ENCODE measurements at regions not wholly inside any gene's neighbourhood (a gene's known extent, or its start where the extent isn't known, plus 50 kb on each side); places are given as distances from the start of the nearest gene placed in this dataset.
"Not testable (repeated sequence)": the region's sequence is repeated elsewhere in the genome, so short reads cannot be mapped to it uniquely, and the experiment has no call there.

DNA sequence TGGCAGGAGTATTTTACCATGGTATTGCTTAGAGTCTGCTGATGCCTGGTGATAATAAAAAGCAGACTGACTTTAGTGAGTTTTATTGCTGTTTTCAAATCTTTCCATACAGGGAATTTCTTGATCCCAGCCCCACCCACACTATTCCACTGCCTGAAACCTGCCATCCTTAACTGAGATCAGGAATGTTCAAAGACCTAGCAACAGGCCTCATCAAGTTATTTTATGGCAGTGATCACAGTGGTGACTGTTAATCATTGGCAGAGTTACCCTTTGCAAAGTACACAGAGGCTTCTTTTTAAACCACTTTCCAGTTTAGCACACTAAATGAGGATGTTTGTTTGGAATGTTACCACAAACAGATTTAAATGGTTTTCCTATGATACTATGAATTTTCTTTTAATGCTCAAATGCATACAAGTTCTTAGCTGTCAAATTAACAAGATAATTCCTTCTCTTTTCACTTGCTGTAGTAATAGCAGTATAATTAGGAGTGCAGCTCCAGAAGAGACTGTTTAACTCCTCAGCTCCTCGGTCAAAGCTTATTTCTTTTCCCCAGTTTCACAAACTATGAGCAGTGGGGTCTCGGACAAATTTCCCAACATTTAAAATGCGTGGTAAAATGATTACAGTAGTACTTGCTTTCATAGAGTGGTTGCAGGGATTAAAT, 69.9 kb upstream of the USP25 start:
- Histone ChIP-seq H3K9me3 (ENCODE audit: control insufficient read depth in 2 of 2, low read length in 2 of 2) (no peaks in the 10 kb centered on the region), H3K4me1 (ENCODE audit: control insufficient read depth, insufficient read depth, low read length, poor library complexity, severe bottlenecking) (no peaks in the 10 kb centered on the region), H3K27ac (ENCODE audit: insufficient read depth, low read length, poor library complexity, severe bottlenecking) (no peak overlapping the region), H3K27me3 (ENCODE audit: control insufficient read depth, insufficient read depth, low read length) (no peaks in the 10 kb centered on the region), H3K4me3 (ENCODE audit: low read depth, low read length) (no peak overlapping the region), H3K36me3 (ENCODE audit: control insufficient read depth, insufficient read depth, low read length) (no peaks in the 10 kb centered on the region)
- H3K4me3 Mint-ChIP-seq: no peak overlapping the region
- ATAC-seq (ENCODE audit: low read depth in 2 of 2): no peak
- H3K27ac Mint-ChIP-seq: no peak overlapping the region
- no peak for DNase-seq
- H3K4me1 Mint-ChIP-seq: no peaks in the 10 kb centered on the region
- no peaks in the 10 kb centered on the region for H3K36me3 Mint-ChIP-seq
- H3K9me3 Mint-ChIP-seq: peaks cover 0 to 2% (median 0%) of the 10 kb centered on the region in 7 donors
- H3K27me3 Mint-ChIP-seq: peaks cover 16% of the 10 kb centered on the region

DNA sequence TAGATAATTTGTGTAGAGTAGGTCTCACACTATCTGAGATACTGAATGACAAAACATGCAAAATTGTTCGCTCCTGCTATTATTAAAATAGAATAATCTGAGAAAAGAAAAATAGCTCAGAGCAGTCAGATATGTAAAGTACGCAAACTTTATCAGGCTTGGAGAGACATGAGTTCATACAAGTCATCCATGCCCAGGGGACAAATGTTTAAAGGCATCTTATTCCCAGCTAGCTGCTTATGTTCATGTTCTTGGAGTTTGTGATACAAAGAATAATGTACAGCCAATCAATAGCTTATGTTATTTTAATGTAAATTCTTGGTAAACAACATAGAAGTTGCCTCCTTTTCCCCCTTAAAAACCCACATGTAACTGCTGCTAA, 69.4 kb upstream of the USP25 start:
- ATAC-seq (ENCODE audit: low read depth in 2 of 2): no peak
- no peak overlapping the region for H3K27ac Mint-ChIP-seq
- H3K36me3 ChIP-seq (ENCODE audit: control insufficient read depth, insufficient read depth, low read length): no peaks in the 10 kb centered on the region

DNA sequence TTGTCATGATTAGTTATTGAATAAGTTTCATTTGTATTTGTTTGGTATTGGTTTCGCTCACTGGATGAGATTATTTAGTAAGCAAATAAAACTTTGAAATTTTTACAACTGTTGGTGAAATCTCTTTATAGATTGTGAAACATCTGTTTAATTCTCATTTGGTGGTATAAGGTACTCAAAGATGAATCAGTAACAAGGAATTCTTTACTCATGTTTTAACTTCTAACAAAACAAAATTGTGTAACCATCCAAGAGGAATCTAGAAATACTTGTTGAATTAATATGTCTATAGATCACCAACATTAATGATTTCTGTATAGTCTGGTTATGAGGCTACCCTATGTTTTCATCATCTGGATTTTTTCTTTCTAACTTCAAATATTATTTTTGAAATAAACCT, 62.8 kb upstream of the USP25 start:
- peaks cover 6% of the 10 kb centered on the region for H3K27me3 Mint-ChIP-seq
- no peaks in the 10 kb centered on the region for H3K36me3 ChIP-seq (ENCODE audit: control insufficient read depth, insufficient read depth, low read length)
- no peak for ATAC-seq (ENCODE audit: low read depth in 2 of 2)
- H3K27ac ChIP-seq (ENCODE audit: insufficient read depth, low read length, poor library complexity, severe bottlenecking): no peak overlapping the region
- peaks cover 0 to 1% (median 0%) of the 10 kb centered on the region in 7 donors for H3K9me3 Mint-ChIP-seq
- no peak overlapping the region for H3K27ac Mint-ChIP-seq
- H3K36me3 Mint-ChIP-seq: no peaks in the 10 kb centered on the region
- no peaks in the 10 kb centered on the region for H3K4me1 ChIP-seq (ENCODE audit: control insufficient read depth, insufficient read depth, low read length, poor library complexity, severe bottlenecking)
- H3K27me3 ChIP-seq (ENCODE audit: control insufficient read depth, insufficient read depth, low read length): no peaks in the 10 kb centered on the region
- no peaks in the 10 kb centered on the region for H3K9me3 ChIP-seq (ENCODE audit: control insufficient read depth in 2 of 2, low read length in 2 of 2)
- no peak overlapping the region for H3K4me3 ChIP-seq (ENCODE audit: low read depth, low read length)
- no peaks in the 10 kb centered on the region for H3K4me1 Mint-ChIP-seq
- DNase-seq: no peak
- H3K4me3 Mint-ChIP-seq: no peak overlapping the region

More for the DNA sequence above, 69.4 kb upstream of the USP25 start:
- Histone ChIP-seq H3K4me3 (ENCODE audit: low read depth, low read length) (no peak overlapping the region), H3K9me3 (ENCODE audit: control insufficient read depth in 2 of 2, low read length in 2 of 2) (no peaks in the 10 kb centered on the region), H3K27me3 (ENCODE audit: control insufficient read depth, insufficient read depth, low read length) (no peaks in the 10 kb centered on the region), H3K27ac (ENCODE audit: insufficient read depth, low read length, poor library complexity, severe bottlenecking) (no peak overlapping the region), H3K4me1 (ENCODE audit: control insufficient read depth, insufficient read depth, low read length, poor library complexity, severe bottlenecking) (no peaks in the 10 kb centered on the region)
- DNase-seq: no peak
- H3K27me3 Mint-ChIP-seq: peaks cover 16% of the 10 kb centered on the region
- no peak overlapping the region for H3K4me3 Mint-ChIP-seq
- no peaks in the 10 kb centered on the region for H3K4me1 Mint-ChIP-seq
- no peaks in the 10 kb centered on the region for H3K36me3 Mint-ChIP-seq
- peaks cover 0 to 2% (median 0%) of the 10 kb centered on the region in 7 donors for H3K9me3 Mint-ChIP-seq

DNA sequence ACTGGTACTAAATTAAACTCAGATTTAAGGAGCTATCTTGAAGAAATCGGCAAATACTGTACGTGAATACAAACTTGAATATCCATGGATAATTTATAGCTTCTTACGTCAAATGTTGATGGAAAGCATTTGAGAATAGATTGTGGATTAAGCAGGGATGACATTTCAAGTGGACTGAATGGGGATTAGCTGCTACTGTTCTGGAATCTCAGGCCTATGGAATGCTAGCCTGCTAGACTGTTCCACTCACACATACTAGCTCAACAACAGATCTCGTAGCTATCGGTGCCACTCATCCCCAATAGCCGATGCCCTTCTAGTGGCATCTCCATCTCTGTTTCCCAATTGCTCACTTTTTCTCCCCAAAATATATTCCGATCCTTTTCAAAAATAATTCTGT, 62.0 kb upstream of the USP25 start:
- Histone ChIP-seq H3K27me3 (ENCODE audit: control insufficient read depth, insufficient read depth, low read length) (no peaks in the 10 kb centered on the region), H3K27ac (ENCODE audit: insufficient read depth, low read length, poor library complexity, severe bottlenecking) (no peak overlapping the region), H3K4me1 (ENCODE audit: control insufficient read depth, insufficient read depth, low read length, poor library complexity, severe bottlenecking) (no peaks in the 10 kb centered on the region), H3K4me3 (ENCODE audit: low read depth, low read length) (no peak overlapping the region), H3K36me3 (ENCODE audit: control insufficient read depth, insufficient read depth, low read length) (no peaks in the 10 kb centered on the region), H3K9me3 (ENCODE audit: control insufficient read depth in 2 of 2, low read length in 2 of 2) (no peaks in the 10 kb centered on the region)
- ATAC-seq (ENCODE audit: low read depth in 2 of 2) (no peak), DNase-seq (no peak)
- Mint-ChIP-seq H3K4me3 (no peak overlapping the region), H3K36me3 (no peaks in the 10 kb centered on the region), H3K27me3 (peaks cover 6% of the 10 kb centered on the region), H3K4me1 (no peaks in the 10 kb centered on the region), H3K9me3 (peaks cover 0 to 1% (median 0%) of the 10 kb centered on the region in 7 donors), H3K27ac (no peak overlapping the region)

DNA sequence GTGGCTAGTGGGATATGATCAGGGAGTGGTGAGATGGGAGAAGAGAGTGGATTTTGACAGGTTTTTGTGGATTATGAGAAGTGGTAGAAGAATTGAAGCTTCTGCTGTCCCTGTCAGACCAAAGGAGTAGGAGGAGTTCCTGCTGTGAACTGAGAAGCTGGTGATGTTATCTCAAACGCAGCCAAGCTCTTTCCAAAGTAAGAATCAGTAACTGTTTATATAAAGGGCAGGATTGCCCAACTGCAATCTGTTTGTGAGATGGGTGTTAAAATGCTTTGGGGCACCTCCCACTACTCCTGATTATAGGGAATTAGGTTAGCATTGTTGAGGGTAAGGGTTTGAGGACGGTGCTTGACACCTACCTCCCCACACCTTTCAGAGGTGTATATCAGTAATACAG, 60.5 kb upstream of the USP25 start:
- ATAC-seq (ENCODE audit: low read depth in 2 of 2) (no peak), DNase-seq (no peak)
- Mint-ChIP-seq H3K27ac (no peak overlapping the region), H3K27me3 (peaks cover 6% of the 10 kb centered on the region), H3K4me1 (no peaks in the 10 kb centered on the region), H3K4me3 (no peak overlapping the region), H3K36me3 (no peaks in the 10 kb centered on the region), H3K9me3 (no peaks in the 10 kb centered on the region)
- no peaks in the 10 kb centered on the region for H3K4me1 ChIP-seq (ENCODE audit: control insufficient read depth, insufficient read depth, low read length, poor library complexity, severe bottlenecking)
- H3K27ac ChIP-seq (ENCODE audit: insufficient read depth, low read length, poor library complexity, severe bottlenecking): no peak overlapping the region
- H3K9me3 ChIP-seq (ENCODE audit: control insufficient read depth in 2 of 2, low read length in 2 of 2): no peaks in the 10 kb centered on the region
- no peaks in the 10 kb centered on the region for H3K36me3 ChIP-seq (ENCODE audit: control insufficient read depth, insufficient read depth, low read length)
- no peaks in the 10 kb centered on the region for H3K27me3 ChIP-seq (ENCODE audit: control insufficient read depth, insufficient read depth, low read length)
- no peak overlapping the region for H3K4me3 ChIP-seq (ENCODE audit: low read depth, low read length)

DNA sequence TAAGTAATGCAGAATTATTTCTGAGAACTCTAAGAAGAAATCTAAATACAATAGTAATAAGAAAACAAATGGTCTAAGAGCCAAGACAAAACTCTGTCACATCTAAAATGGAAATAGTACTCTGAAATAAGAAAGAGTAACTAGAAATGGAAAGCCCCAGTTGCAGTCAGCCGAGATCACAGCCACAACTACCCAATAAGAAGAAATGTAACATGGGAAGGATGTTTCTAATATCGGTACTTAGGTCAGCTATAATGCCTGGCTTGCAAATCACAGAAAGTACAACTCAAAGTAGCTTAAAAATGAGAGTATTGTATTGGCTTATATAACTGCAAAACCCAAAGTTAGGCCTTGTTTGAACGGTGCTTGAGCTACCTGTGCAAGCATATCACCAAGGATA, 58.6 kb upstream of the USP25 start:
- no peak for ATAC-seq (ENCODE audit: low read depth in 2 of 2)
- peaks cover 6% of the 10 kb centered on the region for H3K27me3 Mint-ChIP-seq
- Histone ChIP-seq H3K4me3 (ENCODE audit: low read depth, low read length) (no peak overlapping the region), H3K4me1 (ENCODE audit: control insufficient read depth, insufficient read depth, low read length, poor library complexity, severe bottlenecking) (no peaks in the 10 kb centered on the region), H3K27ac (ENCODE audit: insufficient read depth, low read length, poor library complexity, severe bottlenecking) (no peak overlapping the region), H3K27me3 (ENCODE audit: control insufficient read depth, insufficient read depth, low read length) (no peaks in the 10 kb centered on the region), H3K36me3 (ENCODE audit: control insufficient read depth, insufficient read depth, low read length) (no peaks in the 10 kb centered on the region), H3K9me3 (ENCODE audit: control insufficient read depth in 2 of 2, low read length in 2 of 2) (no peaks in the 10 kb centered on the region)
- no peaks in the 10 kb centered on the region for H3K4me1 Mint-ChIP-seq
- DNase-seq: no peak
- H3K4me3 Mint-ChIP-seq: no peak overlapping the region
- no peaks in the 10 kb centered on the region for H3K36me3 Mint-ChIP-seq
- no peaks in the 10 kb centered on the region for H3K9me3 Mint-ChIP-seq
- no peak overlapping the region for H3K27ac Mint-ChIP-seq

DNA sequence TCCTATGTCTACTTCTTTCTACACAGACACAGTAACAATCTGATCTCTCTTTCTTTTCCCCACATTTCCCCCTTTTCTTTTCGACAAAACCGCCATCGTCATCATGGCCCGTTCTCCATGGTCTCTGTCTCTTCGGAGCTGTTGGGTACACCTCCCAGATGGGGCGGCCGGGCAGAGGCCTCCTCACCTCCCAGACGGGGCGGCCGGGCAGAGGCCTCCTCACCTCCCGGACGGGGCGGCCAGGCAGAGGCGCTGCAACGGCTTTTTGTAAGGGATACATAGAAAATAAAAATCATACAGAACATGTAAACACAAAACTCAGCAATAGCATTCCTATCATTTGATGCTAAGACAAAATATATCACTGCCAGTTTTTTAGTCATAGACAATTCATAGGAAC, 57.2 kb upstream of the USP25 start:
- not testable (repeated sequence) for H3K27ac Mint-ChIP-seq; H3K4me3 Mint-ChIP-seq; H3K27ac ChIP-seq (ENCODE audit: insufficient read depth, low read length, poor library complexity, severe bottlenecking); H3K36me3 ChIP-seq (ENCODE audit: control insufficient read depth, insufficient read depth, low read length); H3K9me3 Mint-ChIP-seq; DNase-seq; H3K36me3 Mint-ChIP-seq; H3K4me3 ChIP-seq (ENCODE audit: low read depth, low read length); H3K27me3 ChIP-seq (ENCODE audit: control insufficient read depth, insufficient read depth, low read length); H3K9me3 ChIP-seq (ENCODE audit: control insufficient read depth in 2 of 2, low read length in 2 of 2); ATAC-seq (ENCODE audit: low read depth in 2 of 2); H3K4me1 Mint-ChIP-seq; H3K4me1 ChIP-seq (ENCODE audit: control insufficient read depth, insufficient read depth, low read length, poor library complexity, severe bottlenecking)
- peaks cover 14% of the 10 kb centered on the region for H3K27me3 Mint-ChIP-seq

DNA sequence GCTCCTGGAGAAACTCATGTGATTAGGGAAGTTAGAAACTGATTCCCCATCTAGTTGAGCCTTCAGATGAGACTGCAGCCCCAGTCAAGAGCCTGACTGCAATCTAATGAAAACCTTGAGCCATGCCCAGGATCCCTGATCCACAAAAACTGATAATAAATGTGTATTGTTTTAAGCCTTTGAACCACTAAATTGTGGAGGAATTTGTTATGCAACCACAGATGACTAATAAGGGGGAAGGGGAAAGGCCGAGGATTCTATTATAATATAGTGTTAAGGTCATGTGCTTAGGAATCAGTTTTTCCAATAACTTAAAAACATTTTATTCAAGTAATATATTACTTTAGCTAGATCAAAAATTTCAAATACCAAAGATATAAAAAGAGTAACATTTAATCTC, 52.8 kb upstream of the USP25 start:
- Mint-ChIP-seq H3K4me1 (no peaks in the 10 kb centered on the region), H3K27ac (no peak overlapping the region), H3K36me3 (no peaks in the 10 kb centered on the region)

More for the DNA sequence above, 52.8 kb upstream of the USP25 start:
- H3K27me3 ChIP-seq (ENCODE audit: control insufficient read depth, insufficient read depth, low read length): no peaks in the 10 kb centered on the region
- ATAC-seq (ENCODE audit: low read depth in 2 of 2) (no peak), DNase-seq (no peak)
- no peak overlapping the region for H3K27ac ChIP-seq (ENCODE audit: insufficient read depth, low read length, poor library complexity, severe bottlenecking)
- H3K9me3 ChIP-seq (ENCODE audit: control insufficient read depth in 2 of 2, low read length in 2 of 2): no peaks in the 10 kb centered on the region
- Mint-ChIP-seq H3K9me3 (no peaks in the 10 kb centered on the region), H3K4me3 (no peak overlapping the region), H3K27me3 (peaks cover 9% of the 10 kb centered on the region)
- H3K4me1 ChIP-seq (ENCODE audit: control insufficient read depth, insufficient read depth, low read length, poor library complexity, severe bottlenecking): no peaks in the 10 kb centered on the region
- no peak overlapping the region for H3K4me3 ChIP-seq (ENCODE audit: low read depth, low read length)
- H3K36me3 ChIP-seq (ENCODE audit: control insufficient read depth, insufficient read depth, low read length): no peaks in the 10 kb centered on the region

Measured in CD4-positive, CD25-positive, alpha-beta regulatory T cell (primary cell).